ENCODE measurements at regions not wholly inside any gene's neighbourhood (a gene's known extent, or its start where the extent isn't known, plus 50 kb on each side); places are given as distances from the start of the nearest gene placed in this dataset.
"Not testable (repeated sequence)": the region's sequence is repeated elsewhere in the genome, so short reads cannot be mapped to it uniquely, and the experiment has no call there.

GRCh38 chr13:102538938-102539337 is 57.8 kb upstream of the TPP2 start:
- DNase-seq (ENCODE audit: low read depth): no peak
- in situ Hi-C loops (cut with HindIII; ENCODE audit: low pct_unique_long_range_greater_than_20kb, low sequenced_read_pairs): no loop called here

- DNase-seq (ENCODE audit: low read depth): no peak
- in situ Hi-C loops (cut with HindIII; ENCODE audit: low pct_unique_long_range_greater_than_20kb, low sequenced_read_pairs): no loop called here
These were observed 59.9 kb upstream of the TPP2 start for GRCh38 chr13:102536695-102537485.

- in situ Hi-C loops (cut with HindIII; ENCODE audit: low pct_unique_long_range_greater_than_20kb, low sequenced_read_pairs): no loop called here
- DNase-seq (ENCODE audit: low read depth): no peak
These were observed 60.6 kb upstream of the TPP2 start for GRCh38 chr13:102536196-102536595.

- in situ Hi-C loops (cut with HindIII; ENCODE audit: low pct_unique_long_range_greater_than_20kb, low sequenced_read_pairs): no loop called here
- DNase-seq (ENCODE audit: low read depth): no peak
These were observed 66.0 kb upstream of the TPP2 start for GRCh38 chr13:102530751-102531150.

GRCh38 chr13:102522251-102522650 is 74.5 kb upstream of the TPP2 start:
- in situ Hi-C loops (cut with HindIII; ENCODE audit: low pct_unique_long_range_greater_than_20kb, low sequenced_read_pairs); DNase-seq (ENCODE audit: low read depth): not testable (repeated sequence)

GRCh38 chr13:102517959-102518358 is 78.8 kb upstream of the TPP2 start:
- no peak for DNase-seq (ENCODE audit: low read depth)
- in situ Hi-C loops (cut with HindIII; ENCODE audit: low pct_unique_long_range_greater_than_20kb, low sequenced_read_pairs): no loop called here

- in situ Hi-C loops (cut with HindIII; ENCODE audit: low pct_unique_long_range_greater_than_20kb, low sequenced_read_pairs): no loop called here
- no peak for DNase-seq (ENCODE audit: low read depth)
These were observed 86.7 kb upstream of the TPP2 start for GRCh38 chr13:102510072-102510471.

- in situ Hi-C loops (cut with HindIII; ENCODE audit: low pct_unique_long_range_greater_than_20kb, low sequenced_read_pairs): no loop called here
- no peak for DNase-seq (ENCODE audit: low read depth)
These were observed 88.4 kb upstream of the TPP2 start for GRCh38 chr13:102508411-102508810.

GRCh38 chr13:102504002-102504401 is 92.8 kb upstream of the TPP2 start:
- in situ Hi-C loops (cut with HindIII; ENCODE audit: low pct_unique_long_range_greater_than_20kb, low sequenced_read_pairs): no loop called here
- no peak for DNase-seq (ENCODE audit: low read depth)

- in situ Hi-C loops (cut with HindIII; ENCODE audit: low pct_unique_long_range_greater_than_20kb, low sequenced_read_pairs): no loop called here
These were observed 93.8 kb upstream of the FGF14 start for GRCh38 chr13:102495663-102496062.

GRCh38 chr13:102487330-102487729 is 85.5 kb upstream of the FGF14 start:
- in situ Hi-C loops (cut with HindIII; ENCODE audit: low pct_unique_long_range_greater_than_20kb, low sequenced_read_pairs): no loop called here
- no peak for DNase-seq (ENCODE audit: low read depth)

More at GRCh38 chr13:102495663-102496062, 93.8 kb upstream of the FGF14 start:
- no peak for DNase-seq (ENCODE audit: low read depth)

- in situ Hi-C loops (cut with HindIII; ENCODE audit: low pct_unique_long_range_greater_than_20kb, low sequenced_read_pairs): no loop called here
- DNase-seq (ENCODE audit: low read depth): peak; percentile 0
These were observed 82.5 kb upstream of the FGF14 start for GRCh38 chr13:102484329-102484728.

- in situ Hi-C loops (cut with HindIII; ENCODE audit: low pct_unique_long_range_greater_than_20kb, low sequenced_read_pairs): no loop called here
These were observed 70.8 kb upstream of the FGF14 start for GRCh38 chr13:102472650-102473049.

GRCh38 chr13:102470283-102470917 is 68.6 kb upstream of the FGF14 start:
- no peak for DNase-seq (ENCODE audit: low read depth)
- in situ Hi-C loops (cut with HindIII; ENCODE audit: low pct_unique_long_range_greater_than_20kb, low sequenced_read_pairs): no loop called here

More at GRCh38 chr13:102472650-102473049, 70.8 kb upstream of the FGF14 start:
- DNase-seq (ENCODE audit: low read depth): no peak

- DNase-seq (ENCODE audit: low read depth): no peak
- in situ Hi-C loops (cut with HindIII; ENCODE audit: low pct_unique_long_range_greater_than_20kb, low sequenced_read_pairs): no loop called here
These were observed 64.9 kb upstream of the FGF14 start for GRCh38 chr13:102466610-102467190.

GRCh38 chr13:102462570-102462969 is 60.7 kb upstream of the FGF14 start:
- in situ Hi-C loops (cut with HindIII; ENCODE audit: low pct_unique_long_range_greater_than_20kb, low sequenced_read_pairs): no loop called here
- no peak for DNase-seq (ENCODE audit: low read depth)

GRCh38 chr13:102461302-102461701 is 59.5 kb upstream of the FGF14 start:
- in situ Hi-C loops (cut with HindIII; ENCODE audit: low pct_unique_long_range_greater_than_20kb, low sequenced_read_pairs): no loop called here
- no peak for DNase-seq (ENCODE audit: low read depth)

- in situ Hi-C loops (cut with HindIII; ENCODE audit: low pct_unique_long_range_greater_than_20kb, low sequenced_read_pairs): no loop called here
These were observed 59.0 kb upstream of the FGF14 start for GRCh38 chr13:102460806-102461205.

GRCh38 chr13:102452836-102453235 is 51.0 kb upstream of the FGF14 start:
- DNase-seq (ENCODE audit: low read depth): no peak
- in situ Hi-C loops (cut with HindIII; ENCODE audit: low pct_unique_long_range_greater_than_20kb, low sequenced_read_pairs): no loop called here

More at GRCh38 chr13:102460806-102461205, 59.0 kb upstream of the FGF14 start:
- no peak for DNase-seq (ENCODE audit: low read depth)

All from Caki2 (cell line).